ENCODE measurements at regions not wholly inside any gene's neighbourhood (a gene's known extent, or its start where the extent isn't known, plus 50 kb on each side); places are given as distances from the start of the nearest gene placed in this dataset.

- no peak for DNase-seq
These were observed 171.3 kb upstream of the C1orf87 start for GRCh38 chr1:60244906-60245305.

DNA sequence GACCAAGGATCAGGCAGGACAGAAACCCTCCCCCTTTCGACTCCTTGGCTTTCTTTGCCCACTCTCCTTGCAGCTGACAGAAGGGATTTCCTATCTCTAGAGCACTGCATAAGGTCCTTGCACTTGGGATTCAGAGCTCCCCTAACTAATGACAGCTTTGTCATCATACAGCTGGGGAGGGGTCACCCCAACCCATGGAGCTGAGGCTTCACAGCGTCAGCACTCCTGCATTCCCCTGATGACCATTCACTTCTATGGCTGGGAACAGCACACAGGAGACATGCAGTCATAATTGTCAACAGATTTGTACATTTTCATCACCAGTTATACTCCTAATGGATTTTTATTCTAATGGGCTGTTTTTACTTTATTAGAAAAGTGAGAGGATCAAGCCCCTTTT lies 161.7 kb upstream of the C1orf87 start:
- DNase-seq = no peak

DNA sequence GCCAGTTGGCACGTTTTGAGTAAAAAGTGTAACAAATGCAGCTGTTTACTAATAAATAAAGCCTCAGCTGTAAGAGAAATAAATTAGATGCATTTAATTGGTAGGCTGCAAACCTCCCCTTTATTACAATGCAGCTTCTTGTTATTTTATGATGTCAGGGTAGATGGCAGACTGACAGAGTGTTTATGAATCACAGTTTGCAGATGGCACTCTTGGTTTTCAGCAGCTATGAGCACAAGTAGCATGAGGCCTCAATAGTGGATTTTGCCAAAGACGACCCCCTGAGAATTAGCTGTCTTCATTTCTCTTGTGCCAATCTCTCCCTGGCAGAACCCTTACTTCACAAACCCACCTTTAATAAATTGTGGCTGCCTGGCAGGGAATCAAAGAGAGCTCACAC lies 161.2 kb upstream of the C1orf87 start:
- DNase-seq = no peak

DNA sequence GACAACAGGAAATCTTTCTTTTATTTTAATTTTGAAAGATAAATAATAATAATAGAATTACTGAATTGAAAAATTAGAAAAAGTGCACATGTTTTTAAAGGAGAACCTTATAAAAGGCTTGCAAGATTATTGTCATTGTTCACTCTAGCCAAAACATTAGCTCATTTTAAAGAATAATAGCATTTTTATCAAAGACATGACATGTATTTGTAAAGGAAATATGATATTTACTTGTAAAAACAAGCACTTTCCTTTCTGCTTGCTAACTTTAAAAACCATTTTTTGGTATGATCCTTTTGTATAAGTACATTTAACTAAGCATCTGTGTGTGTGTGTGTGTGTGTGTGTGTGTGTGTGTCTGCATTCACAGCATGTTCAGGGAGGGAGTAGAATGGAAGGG lies 156.3 kb upstream of the C1orf87 start:
- no peak for DNase-seq

DNA sequence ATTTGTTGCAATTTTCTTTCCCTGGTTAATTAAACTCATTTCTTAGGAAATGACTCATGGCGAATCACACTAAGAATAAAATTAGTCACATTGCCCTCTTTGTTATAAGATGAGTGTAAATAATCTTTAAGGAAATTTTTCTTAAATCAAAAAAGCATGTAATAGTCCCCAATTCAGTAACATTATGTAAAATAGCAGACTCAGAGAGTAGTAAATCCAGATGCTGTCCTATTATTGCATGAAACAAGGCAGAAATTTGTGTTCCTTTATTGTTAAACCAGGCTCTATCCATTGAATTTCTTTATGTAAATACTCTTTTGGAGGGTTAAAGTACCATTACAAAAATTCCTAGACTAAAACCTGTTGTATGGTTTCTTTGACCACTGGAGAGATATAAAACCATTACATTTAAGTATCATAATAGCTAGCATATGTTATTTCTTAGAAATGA lies 154.5 kb upstream of the C1orf87 start:
- DNase-seq = no peak

- no peak for DNase-seq
These were observed 154.0 kb upstream of the C1orf87 start for GRCh38 chr1:60227601-60228000.

- DNase-seq = no peak
These were observed 151.9 kb upstream of the C1orf87 start for GRCh38 chr1:60225486-60225885.

DNA sequence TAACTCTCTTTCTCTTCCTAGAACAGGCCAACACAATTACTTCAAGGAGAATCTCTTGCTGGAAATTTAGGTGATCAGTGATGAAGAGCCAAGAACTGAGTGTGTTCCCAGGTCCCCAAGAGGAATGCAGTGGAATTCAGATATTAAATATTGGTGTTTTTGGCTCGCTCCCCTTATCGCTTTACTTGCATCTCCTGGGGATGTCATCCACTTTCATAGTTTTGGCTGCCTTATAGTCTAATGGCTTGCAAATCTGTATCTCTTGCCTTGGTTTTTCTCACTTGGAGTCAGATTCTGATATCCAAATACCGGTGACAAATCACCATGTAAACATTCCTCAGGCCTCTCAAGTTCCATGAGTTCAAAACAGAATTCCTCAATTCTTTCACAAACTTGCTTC lies 151.0 kb upstream of the C1orf87 start:
- no peak for DNase-seq

- DNase-seq = no peak
These were observed 149.6 kb upstream of the C1orf87 start for GRCh38 chr1:60223158-60223557.

GRCh38 chr1:60222360-60223115 lies 149.0 kb upstream of the C1orf87 start:
- no peak for DNase-seq

DNA sequence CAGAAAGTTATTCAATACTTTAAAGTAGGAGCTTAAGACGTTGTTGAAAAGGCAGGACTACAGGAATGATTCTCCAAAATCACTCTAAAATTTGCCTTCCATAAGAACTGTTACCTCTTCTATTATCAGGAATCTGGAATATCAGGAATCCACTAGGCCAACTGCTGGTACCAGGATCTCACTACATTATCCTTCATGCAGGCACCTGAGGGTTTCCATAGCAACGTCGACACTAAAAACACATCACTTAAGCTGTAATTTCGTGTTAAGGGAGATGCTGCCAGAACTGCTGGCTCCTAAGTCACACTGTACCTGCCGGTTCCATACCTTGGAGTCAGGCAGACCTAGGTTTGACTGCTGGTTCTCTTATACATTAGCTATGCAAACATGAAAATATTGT lies 139.7 kb upstream of the C1orf87 start:
- peak in 1 of 2 experiments; percentile 8 for DNase-seq

- DNase-seq = no peak
These were observed 122.5 kb upstream of the C1orf87 start for GRCh38 chr1:60196026-60196425.

DNA sequence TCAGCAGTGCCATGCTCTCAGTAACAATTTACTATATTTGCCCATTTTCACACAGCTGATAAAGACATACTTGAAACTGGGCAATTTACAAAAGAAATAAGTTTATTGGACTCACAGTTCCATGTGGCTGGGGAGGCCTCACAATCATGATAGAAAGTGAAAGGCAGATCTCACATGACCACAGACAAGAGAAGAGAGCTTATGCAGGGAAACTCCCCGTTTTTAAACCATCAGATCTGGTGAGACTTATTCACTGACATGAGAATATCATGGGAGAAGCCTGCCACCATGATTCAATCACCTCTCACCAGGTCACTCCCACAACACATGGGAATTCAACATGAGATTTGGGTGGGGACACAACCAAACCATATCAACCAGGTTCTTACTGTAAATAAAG lies 112.1 kb upstream of the C1orf87 start:
- DNase-seq = no peak

DNA sequence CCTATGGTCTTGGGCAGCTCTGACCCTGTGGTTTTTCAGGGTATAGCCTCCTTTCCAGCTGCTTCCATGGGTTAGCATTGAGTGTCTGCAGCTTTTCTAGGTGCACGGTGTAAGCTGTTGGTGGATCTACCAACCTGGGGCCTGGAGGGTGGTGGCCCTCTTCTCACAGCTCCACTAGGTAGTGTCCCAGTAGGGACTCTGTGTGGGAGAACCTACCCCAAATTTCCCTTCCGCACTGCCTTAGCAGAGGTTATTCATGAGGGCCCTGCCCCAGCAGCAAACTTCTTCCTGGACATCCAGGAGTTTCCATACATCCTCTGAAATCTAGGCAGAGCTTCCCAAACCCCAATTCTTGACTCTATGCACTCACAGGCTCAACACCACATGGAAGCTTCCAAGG lies 111.0 kb upstream of the C1orf87 start:
- no peak for DNase-seq

GRCh38 chr1:60173729-60174505 lies 100.3 kb upstream of the C1orf87 start:
- DNase-seq = no peak

DNA sequence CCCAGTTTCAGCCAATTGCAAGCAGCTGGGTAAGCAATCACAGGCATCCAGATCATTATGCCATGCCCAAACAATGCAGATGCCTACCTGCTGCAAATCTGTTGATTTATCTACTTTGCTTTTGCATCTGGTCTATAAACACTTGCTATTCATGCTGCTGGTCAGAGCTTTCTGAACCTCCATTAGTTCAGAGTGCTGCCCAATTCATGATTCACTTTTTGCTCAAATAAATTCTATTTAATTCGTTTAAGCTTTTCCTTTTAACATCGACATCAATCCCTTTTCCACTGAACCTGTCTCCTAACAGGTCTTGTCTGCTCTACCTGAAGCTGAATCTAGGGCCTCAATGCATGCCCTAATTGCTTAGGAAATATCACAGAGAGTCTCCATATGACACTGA lies 99.4 kb upstream of the C1orf87 start:
- peak; percentile 15 to 79 for DNase-seq

GRCh38 chr1:60171801-60172200 lies 98.2 kb upstream of the C1orf87 start:
- no peak for DNase-seq

GRCh38 chr1:60170709-60171108 lies 97.1 kb upstream of the C1orf87 start:
- DNase-seq = no peak

DNA sequence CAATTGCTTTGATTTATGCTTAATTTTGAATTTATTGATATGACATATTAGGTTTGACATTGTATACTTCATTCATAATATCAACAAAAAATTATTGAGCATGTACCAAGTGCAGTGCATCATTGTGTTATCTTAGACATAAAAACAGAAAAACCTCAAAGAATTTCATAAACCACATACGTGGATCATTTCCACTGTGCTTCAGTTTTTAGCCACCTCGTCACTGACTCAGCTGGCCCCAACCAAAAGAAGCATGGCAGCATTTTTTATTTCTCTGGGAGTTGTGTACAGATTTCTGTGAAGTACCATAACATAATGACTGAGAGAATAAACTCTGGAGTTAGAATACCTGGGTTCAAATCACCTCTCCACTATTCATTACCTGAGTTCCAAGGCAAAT lies 95.6 kb upstream of the C1orf87 start:
- DNase-seq = no peak

- DNase-seq = no peak
These were observed 89.4 kb upstream of the C1orf87 start for GRCh38 chr1:60162936-60163335.

DNA sequence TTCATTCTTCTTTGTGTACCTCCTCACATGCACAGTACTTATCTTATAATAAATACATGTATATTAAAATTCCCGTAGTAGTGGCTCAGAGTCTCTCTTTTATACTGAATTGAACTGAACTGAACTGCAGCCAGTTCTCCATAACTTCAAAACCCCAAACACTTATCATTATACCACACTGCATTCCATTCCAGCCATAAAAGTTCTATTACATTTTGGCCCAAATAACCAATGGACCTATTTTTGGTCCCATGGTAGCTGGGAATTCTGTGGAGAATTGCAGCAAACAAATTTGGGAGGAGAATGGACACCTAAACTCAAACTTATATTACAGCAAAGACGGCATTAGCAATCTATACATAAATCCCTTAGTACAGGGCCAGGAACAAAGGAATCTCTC lies 86.6 kb upstream of the C1orf87 start:
- DNase-seq = no peak

- no peak for DNase-seq
These were observed 82.8 kb upstream of the C1orf87 start for GRCh38 chr1:60156371-60156770.

DNA sequence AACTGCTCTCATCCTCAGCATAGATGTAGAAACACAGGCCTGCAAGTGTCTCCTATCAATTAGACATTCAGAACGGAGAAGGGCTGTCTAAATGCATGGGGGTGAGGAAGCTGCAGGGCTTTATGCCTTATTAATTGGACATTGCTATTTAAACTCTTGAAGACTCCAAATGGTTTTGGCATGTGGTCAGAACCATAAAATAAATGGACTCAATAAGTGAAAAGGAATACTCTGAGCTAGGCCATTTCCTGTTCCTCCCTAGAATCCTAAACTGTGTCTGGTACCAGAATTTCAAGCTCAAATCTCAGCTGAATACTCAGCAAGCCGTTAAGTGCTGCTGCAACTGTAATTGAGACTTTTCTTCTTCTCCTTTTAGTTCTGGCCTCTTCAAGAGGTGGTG lies 80.4 kb upstream of the C1orf87 start:
- no peak for DNase-seq

GRCh38 chr1:60152891-60153290 lies 79.3 kb upstream of the C1orf87 start:
- no peak for DNase-seq

GRCh38 chr1:60151311-60151710 lies 77.7 kb upstream of the C1orf87 start:
- DNase-seq = no peak
